Natural killer cell treated with Interleukin-12 subunit alpha and Interleukin-12 subunit beta and Interleukin-15 and Interleukin-18, amount 100 ng/mL, for 72 hours (primary cell): ENCODE measurements at regions not wholly inside any gene's neighbourhood (a gene's known extent, or its start where the extent isn't known, plus 50 kb on each side); places are given as distances from the start of the nearest gene placed in this dataset.

ENCODE experiments used
- ATAC-seq, 2 donors: fragments of 150-1000 bp; cut with Tn5 transposase in 1 of 2; sonication (Bioruptor Pico), chemical (Tn5 transposase) in 1 of 2; 2 replicates each; pipeline ENCODE4 v1.10.0; 2021
- DNase-seq: peaks from one replicate; pipeline ENCODE4 v3.0.0; 2022; ENCODE audit warnings: low spot score
- H3K27ac Mint-ChIP-seq, 2 donors: 1 replicate in 1 of 2; 2 replicates in 1 of 2; pipeline ENCODE4 v1.8.0; 2022; ENCODE audit warnings: mixed read lengths in 2 of 2, mild to moderate bottlenecking in 1 of 2, moderate library complexity in 1 of 2
- H3K27me3 Mint-ChIP-seq, 2 donors: 1 replicate in 1 of 2; 2 replicates in 1 of 2; pipeline ENCODE4 v1.8.0; 2022; ENCODE audit warnings: mixed read lengths in 2 of 2
- H3K36me3 Mint-ChIP-seq: one replicate; pipeline ENCODE4 v1.8.0; 2022; ENCODE audit warnings: mixed read lengths
- H3K4me1 Mint-ChIP-seq, 2 donors: 1 replicate in 1 of 2; 2 replicates in 1 of 2; pipeline ENCODE4 v1.8.0; 2022; ENCODE audit warnings: low read depth in 2 of 2, mixed read lengths in 2 of 2, mild to moderate bottlenecking in 1 of 2
- H3K4me3 Mint-ChIP-seq: one replicate; pipeline ENCODE4 v1.8.0; 2022; ENCODE audit warnings: mixed read lengths
- H3K9me3 Mint-ChIP-seq: 2 replicates; pipeline ENCODE4 v1.8.0; 2022; ENCODE audit warnings: mixed read lengths

- DNase-seq (no peak), ATAC-seq (no peak)
- no peaks in the 10 kb centered on the region for H3K9me3 Mint-ChIP-seq
- H3K36me3 Mint-ChIP-seq, result no peaks in the 10 kb centered on the region
- peaks cover 0 to 11% of the 10 kb centered on the region in 2 donors for H3K27me3 Mint-ChIP-seq
- H3K27ac Mint-ChIP-seq, result no peak overlapping the region
- no peak overlapping the region for H3K4me3 Mint-ChIP-seq
- no peaks in the 10 kb centered on the region for H3K4me1 Mint-ChIP-seq
Observed at GRCh38 chr15:96565266-96565665, 234.8 kb downstream of the NR2F2 start.

- Mint-ChIP-seq H3K27ac (no peak overlapping the region), H3K27me3 (peaks cover 7 to 31% of the 10 kb centered on the region in 2 donors), H3K4me3 (no peak overlapping the region), H3K36me3 (no peaks in the 10 kb centered on the region), H3K4me1 (no peaks in the 10 kb centered on the region), H3K9me3 (no peaks in the 10 kb centered on the region)
- ATAC-seq (no peak), DNase-seq (no peak)
Observed at GRCh38 chr15:96574782-96575181, 244.3 kb downstream of the NR2F2 start.

GRCh38 chr15:96576596-96576995 is 246.1 kb downstream of the NR2F2 start:
- Mint-ChIP-seq H3K4me1 (no peaks in the 10 kb centered on the region), H3K9me3 (no peaks in the 10 kb centered on the region)

GRCh38 chr15:96578393-96578792 is 247.9 kb downstream of the NR2F2 start:
- DNase-seq, result no peak
- H3K27ac Mint-ChIP-seq, result no peak overlapping the region
- ATAC-seq, result no peak
- H3K27me3 Mint-ChIP-seq, result peaks cover 7 to 42% of the 10 kb centered on the region in 2 donors
- H3K4me1 Mint-ChIP-seq, result no peaks in the 10 kb centered on the region
- H3K9me3 Mint-ChIP-seq, result no peaks in the 10 kb centered on the region
- H3K36me3 Mint-ChIP-seq, result no peaks in the 10 kb centered on the region
- H3K4me3 Mint-ChIP-seq, result no peak overlapping the region

More at GRCh38 chr15:96576596-96576995, 246.1 kb downstream of the NR2F2 start:
- Mint-ChIP-seq H3K4me3 (no peak overlapping the region), H3K27ac (no peak overlapping the region), H3K27me3 (peaks cover 7 to 30% of the 10 kb centered on the region in 2 donors), H3K36me3 (no peaks in the 10 kb centered on the region)
- DNase-seq (no peak), ATAC-seq (no peak)

- H3K9me3 Mint-ChIP-seq, result no peaks in the 10 kb centered on the region
- H3K4me1 Mint-ChIP-seq, result no peaks in the 10 kb centered on the region
- no peak for ATAC-seq
- peaks cover 10 to 45% of the 10 kb centered on the region in 2 donors for H3K27me3 Mint-ChIP-seq
- DNase-seq, result no peak
- H3K36me3 Mint-ChIP-seq, result no peaks in the 10 kb centered on the region
- H3K4me3 Mint-ChIP-seq, result no peak overlapping the region
- H3K27ac Mint-ChIP-seq, result no peak overlapping the region
Observed at GRCh38 chr15:96581371-96581770, 250.9 kb downstream of the NR2F2 start.

- no peak for ATAC-seq
- H3K27me3 Mint-ChIP-seq, result peaks cover 11 to 38% of the 10 kb centered on the region in 2 donors
- H3K4me3 Mint-ChIP-seq, result no peak overlapping the region
- no peak for DNase-seq
- H3K36me3 Mint-ChIP-seq, result no peaks in the 10 kb centered on the region
- H3K4me1 Mint-ChIP-seq, result no peaks in the 10 kb centered on the region
- no peak overlapping the region for H3K27ac Mint-ChIP-seq
- no peaks in the 10 kb centered on the region for H3K9me3 Mint-ChIP-seq
Observed at GRCh38 chr15:96582473-96582872, 252.0 kb downstream of the NR2F2 start.

GRCh38 chr15:96583671-96584070 is 253.2 kb downstream of the NR2F2 start:
- DNase-seq (no peak), ATAC-seq (no peak)
- Mint-ChIP-seq H3K9me3 (no peaks in the 10 kb centered on the region), H3K27ac (no peak overlapping the region), H3K27me3 (peaks cover 13 to 37% of the 10 kb centered on the region in 2 donors), H3K4me3 (no peak overlapping the region), H3K4me1 (no peaks in the 10 kb centered on the region), H3K36me3 (no peaks in the 10 kb centered on the region)

GRCh38 chr15:96585484-96586386 is 255.2 kb downstream of the NR2F2 start:
- no peaks in the 10 kb centered on the region for H3K36me3 Mint-ChIP-seq
- no peak overlapping the region for H3K4me3 Mint-ChIP-seq
- H3K27ac Mint-ChIP-seq, result no peak overlapping the region
- DNase-seq, result no peak
- H3K9me3 Mint-ChIP-seq, result no peaks in the 10 kb centered on the region
- H3K4me1 Mint-ChIP-seq, result no peaks in the 10 kb centered on the region
- ATAC-seq, result no peak
- H3K27me3 Mint-ChIP-seq, result peaks cover 13 to 35% of the 10 kb centered on the region in 2 donors

GRCh38 chr15:96586901-96587300 is 256.4 kb downstream of the NR2F2 start:
- DNase-seq, result no peak
- H3K27ac Mint-ChIP-seq, result no peak overlapping the region

GRCh38 chr15:96589864-96590263 is 259.4 kb downstream of the NR2F2 start:
- no peak overlapping the region for H3K27ac Mint-ChIP-seq
- ATAC-seq, result no peak
- H3K9me3 Mint-ChIP-seq, result no peaks in the 10 kb centered on the region
- H3K36me3 Mint-ChIP-seq, result no peaks in the 10 kb centered on the region
- H3K4me1 Mint-ChIP-seq, result no peaks in the 10 kb centered on the region
- H3K27me3 Mint-ChIP-seq, result peaks cover 12 to 26% of the 10 kb centered on the region in 2 donors
- DNase-seq, result no peak
- H3K4me3 Mint-ChIP-seq, result no peak overlapping the region

More at GRCh38 chr15:96586901-96587300, 256.4 kb downstream of the NR2F2 start:
- Mint-ChIP-seq H3K27me3 (peaks cover 13 to 29% of the 10 kb centered on the region in 2 donors), H3K4me1 (no peaks in the 10 kb centered on the region), H3K9me3 (no peaks in the 10 kb centered on the region), H3K4me3 (no peak overlapping the region), H3K36me3 (no peaks in the 10 kb centered on the region)
- no peak for ATAC-seq

- ATAC-seq (no peak), DNase-seq (no peak)
- Mint-ChIP-seq H3K27me3 (peaks cover 4 to 27% of the 10 kb centered on the region in 2 donors), H3K4me1 (no peaks in the 10 kb centered on the region), H3K4me3 (no peak overlapping the region), H3K27ac (no peak overlapping the region), H3K9me3 (no peaks in the 10 kb centered on the region), H3K36me3 (no peaks in the 10 kb centered on the region)
Observed at GRCh38 chr15:96593735-96594134, 263.2 kb downstream of the NR2F2 start.

GRCh38 chr15:96595951-96596350 is 265.5 kb downstream of the NR2F2 start:
- no peak overlapping the region for H3K4me3 Mint-ChIP-seq
- no peak overlapping the region for H3K27ac Mint-ChIP-seq
- no peaks in the 10 kb centered on the region for H3K9me3 Mint-ChIP-seq
- H3K36me3 Mint-ChIP-seq, result no peaks in the 10 kb centered on the region
- peaks cover 4 to 22% of the 10 kb centered on the region in 2 donors for H3K27me3 Mint-ChIP-seq
- no peaks in the 10 kb centered on the region for H3K4me1 Mint-ChIP-seq
- ATAC-seq, result no peak
- DNase-seq, result no peak

GRCh38 chr15:96598514-96598913 is 268.0 kb downstream of the NR2F2 start:
- no peak overlapping the region for H3K4me3 Mint-ChIP-seq
- peaks cover 2 to 21% of the 10 kb centered on the region in 2 donors for H3K27me3 Mint-ChIP-seq
- DNase-seq (no peak), ATAC-seq (no peak)
- H3K4me1 Mint-ChIP-seq, result no peaks in the 10 kb centered on the region
- H3K27ac Mint-ChIP-seq, result no peak overlapping the region
- H3K9me3 Mint-ChIP-seq, result no peaks in the 10 kb centered on the region
- no peaks in the 10 kb centered on the region for H3K36me3 Mint-ChIP-seq

GRCh38 chr15:96599268-96599667 is 268.8 kb downstream of the NR2F2 start:
- Mint-ChIP-seq H3K4me3 (no peak overlapping the region), H3K9me3 (no peaks in the 10 kb centered on the region), H3K36me3 (no peaks in the 10 kb centered on the region), H3K4me1 (no peaks in the 10 kb centered on the region), H3K27ac (no peak overlapping the region), H3K27me3 (peaks cover 2 to 20% of the 10 kb centered on the region in 2 donors)
- DNase-seq, result no peak
- no peak for ATAC-seq
